Stimulated activated naive CD8-positive, alpha-beta T cell treated with anti-CD3 and anti-CD28 coated beads, Interleukin-15, Interleukin-2, amounts not matched to agents 100 U/mL and 50 U/mL, for 24 hours (primary cell): ENCODE measurements at regions not wholly inside any gene's neighbourhood (a gene's known extent, or its start where the extent isn't known, plus 50 kb on each side); places are given as distances from the start of the nearest gene placed in this dataset.
"Not testable (repeated sequence)": the region's sequence is repeated elsewhere in the genome, so short reads cannot be mapped to it uniquely, and the experiment has no call there.

Source experiments
- ATAC-seq: fragments of 150-1000 bp; cut with Tn5 transposase; one replicate; pipeline ENCODE4 v1.10.0; 2021
- DNase-seq: peaks from one replicate; pipeline ENCODE4 v3.0.0; 2021

DNA sequence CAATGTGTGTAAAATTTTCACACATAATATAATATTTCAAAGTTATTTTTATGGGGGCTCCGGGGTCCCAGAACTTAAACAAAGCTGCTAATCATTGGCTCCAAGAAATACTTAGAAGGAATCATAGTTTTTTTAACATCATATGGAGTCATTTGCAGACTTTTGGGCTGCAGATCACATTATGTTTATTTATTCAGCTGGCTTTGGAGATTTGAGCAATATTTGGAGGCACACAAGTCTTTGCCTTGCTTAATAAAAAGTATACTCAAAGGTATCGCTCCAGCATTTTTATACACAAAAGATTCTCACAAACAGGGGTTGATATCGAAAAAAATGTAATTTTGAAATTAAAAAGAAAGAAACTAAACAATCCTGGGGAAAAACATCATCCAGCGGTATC is 382.5 kb upstream of the TENM3 start:
- ATAC-seq = no peak

DNA sequence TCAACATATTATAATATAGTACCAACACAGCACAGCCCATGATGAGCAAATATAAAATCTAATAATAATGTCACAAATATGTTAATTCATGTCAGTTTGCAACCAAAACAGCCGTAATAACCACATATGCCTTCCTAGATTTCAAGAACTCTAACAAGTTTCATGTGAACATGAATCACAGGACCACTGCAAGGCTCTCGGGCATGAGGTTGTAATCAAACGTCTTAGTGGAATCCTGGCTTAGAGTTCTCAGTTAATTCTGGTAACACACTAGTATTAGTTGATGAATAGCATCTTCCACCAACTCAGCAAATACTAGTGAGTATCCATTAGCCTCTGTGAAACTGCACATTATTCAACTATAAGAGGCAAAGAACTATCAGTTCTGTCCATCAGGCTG is 379.3 kb upstream of the TENM3 start:
- DNase-seq = no peak

More for the DNA sequence above, 382.5 kb upstream of the TENM3 start:
- DNase-seq = no peak

DNA sequence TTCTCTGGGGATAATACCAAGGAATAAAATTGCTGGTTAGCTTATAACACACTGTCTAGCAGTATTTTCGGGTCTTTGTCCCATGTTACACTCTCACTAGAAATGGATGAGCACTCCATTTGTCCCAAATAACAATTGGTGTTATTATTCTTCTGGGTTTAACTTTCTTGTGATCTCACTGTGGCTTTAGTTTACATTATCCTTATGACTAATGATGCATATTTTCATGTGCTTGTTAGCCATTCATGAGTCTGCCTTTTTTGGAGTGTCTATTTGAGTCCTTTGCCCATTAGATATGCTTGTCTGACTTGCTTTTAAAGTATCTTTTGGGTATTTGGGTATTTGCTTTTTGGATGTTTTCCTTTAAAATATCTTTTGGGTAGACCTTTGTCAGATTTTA is 372.9 kb upstream of the TENM3 start:
- DNase-seq (no peak), ATAC-seq (no peak)

More for the DNA sequence above, 379.3 kb upstream of the TENM3 start:
- ATAC-seq = no peak

DNA sequence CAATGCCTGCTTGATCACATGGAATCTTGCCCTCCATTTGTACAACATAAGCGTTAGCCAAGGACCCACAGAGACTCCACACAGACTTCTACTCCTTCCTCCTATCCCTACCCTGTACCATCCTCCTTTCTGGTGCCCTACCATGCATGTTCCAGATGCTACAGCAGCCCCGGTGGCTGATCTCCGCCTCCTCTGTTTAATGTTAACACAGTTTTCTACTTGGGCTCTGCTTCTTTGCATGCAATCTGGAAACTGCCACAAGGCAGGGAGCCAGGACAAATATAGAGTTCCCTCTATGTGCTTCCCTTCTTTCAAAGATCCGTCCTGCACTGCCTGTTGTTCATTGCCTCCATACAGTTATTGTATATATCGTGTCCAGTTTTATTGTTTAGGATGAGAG is 368.6 kb upstream of the TENM3 start:
- DNase-seq (no peak), ATAC-seq (no peak)

- no peak for ATAC-seq
- DNase-seq = no peak
Observed at GRCh38 chr4:181877329-181877848, 365.8 kb upstream of the TENM3 start.

DNA sequence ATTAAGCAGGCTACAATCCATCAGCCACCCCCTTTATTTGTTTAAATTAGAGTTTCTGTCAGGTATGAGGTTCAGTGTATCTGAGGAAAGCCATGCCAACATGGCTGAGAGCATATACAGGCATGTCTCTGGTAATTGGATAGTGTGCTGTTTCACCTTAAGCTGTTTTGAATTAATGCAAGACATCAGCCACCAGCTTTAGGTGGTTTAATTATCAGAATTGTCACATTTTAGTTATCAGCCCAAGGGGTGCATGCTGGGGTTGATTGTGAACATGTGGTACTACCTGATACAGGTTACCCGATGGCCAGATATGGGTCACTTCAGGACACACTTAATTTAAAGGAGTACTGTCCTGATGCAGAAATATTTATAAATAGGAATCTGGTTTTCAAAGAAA is 353.2 kb upstream of the TENM3 start:
- ATAC-seq = no peak
- DNase-seq = no peak

GRCh38 chr4:181890911-181891310 is 352.3 kb upstream of the TENM3 start:
- ATAC-seq (no peak), DNase-seq (no peak)

- no peak for DNase-seq
- ATAC-seq = no peak
Observed at GRCh38 chr4:181896614-181897013, 346.6 kb upstream of the TENM3 start.

DNA sequence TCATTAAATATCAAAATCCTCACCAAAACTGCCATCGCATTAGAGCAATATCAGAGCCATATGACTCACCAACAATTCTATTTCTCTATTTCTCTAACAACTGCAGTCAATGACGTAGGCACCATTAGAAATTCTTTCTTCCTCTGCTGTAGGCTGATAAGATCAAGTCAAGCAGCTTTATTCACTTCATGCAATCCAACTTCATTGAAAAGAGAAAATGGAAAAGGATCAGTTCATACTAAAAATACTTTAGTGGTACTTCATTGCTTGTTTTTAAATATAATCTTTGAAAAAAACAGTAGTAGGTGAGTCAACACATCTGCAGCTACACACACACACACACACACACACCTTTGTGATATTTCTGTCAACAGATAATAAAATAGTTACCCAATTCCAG is 345.3 kb upstream of the TENM3 start:
- no peak for DNase-seq

DNA sequence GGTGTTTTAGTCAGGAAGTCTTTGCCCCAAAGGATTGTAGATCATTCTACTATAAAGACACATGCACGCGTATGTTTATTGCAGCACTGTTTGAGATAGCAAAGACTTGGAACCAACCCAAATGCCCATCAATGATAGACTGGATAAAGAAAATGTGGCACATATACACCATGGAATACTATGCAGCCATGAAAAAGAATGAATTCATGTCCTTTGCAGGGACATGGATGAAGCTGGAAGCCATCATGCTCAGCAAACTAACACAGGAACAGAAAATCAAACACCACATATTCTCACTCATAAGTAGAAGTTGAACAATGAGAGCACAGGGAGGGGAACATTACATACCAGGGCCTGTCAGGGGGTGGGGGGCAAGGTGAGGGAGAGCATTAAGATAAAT is 340.8 kb upstream of the TENM3 start:
- DNase-seq, ATAC-seq: not testable (repeated sequence)

More for the DNA sequence above, 345.3 kb upstream of the TENM3 start:
- no peak for ATAC-seq

DNA sequence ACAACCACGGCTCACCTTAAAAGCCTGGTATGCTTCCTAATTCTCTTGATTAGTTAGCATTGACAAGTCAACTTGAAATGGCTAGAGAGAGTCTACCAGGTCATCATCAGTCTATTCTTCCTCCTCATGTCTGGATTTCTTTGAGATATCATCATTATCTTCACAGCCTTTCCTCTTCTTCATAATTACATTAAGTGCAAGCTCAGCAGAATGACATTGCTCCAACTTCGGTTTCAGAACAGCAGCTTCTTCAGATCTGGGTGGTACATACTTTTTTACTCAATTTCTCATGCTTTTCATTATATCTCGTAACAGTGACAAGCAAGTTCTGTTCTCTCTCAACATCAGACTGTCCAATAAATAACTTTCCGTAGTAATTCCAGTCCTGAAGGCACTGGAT is 337.5 kb upstream of the TENM3 start:
- no peak for DNase-seq
- ATAC-seq = no peak

DNA sequence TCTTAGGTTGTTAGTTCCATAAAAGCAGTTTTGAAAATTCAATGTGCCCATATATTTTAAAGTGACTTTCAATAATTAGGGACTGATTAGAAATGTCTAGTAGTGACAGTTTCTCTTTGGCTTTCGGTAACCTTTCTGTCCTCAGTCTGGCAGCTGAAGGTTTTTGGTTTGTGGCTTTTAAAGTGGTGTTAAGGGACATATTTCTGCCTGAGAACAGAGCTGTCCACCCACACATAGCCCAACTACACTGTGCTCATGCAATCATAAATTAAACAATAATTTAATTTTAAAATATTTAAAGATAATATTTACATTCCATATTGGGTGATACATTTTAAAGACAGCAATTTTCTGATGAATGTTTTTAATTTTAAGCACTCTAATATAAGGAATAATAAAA is 335.0 kb upstream of the TENM3 start:
- no peak for DNase-seq
- no peak for ATAC-seq

DNA sequence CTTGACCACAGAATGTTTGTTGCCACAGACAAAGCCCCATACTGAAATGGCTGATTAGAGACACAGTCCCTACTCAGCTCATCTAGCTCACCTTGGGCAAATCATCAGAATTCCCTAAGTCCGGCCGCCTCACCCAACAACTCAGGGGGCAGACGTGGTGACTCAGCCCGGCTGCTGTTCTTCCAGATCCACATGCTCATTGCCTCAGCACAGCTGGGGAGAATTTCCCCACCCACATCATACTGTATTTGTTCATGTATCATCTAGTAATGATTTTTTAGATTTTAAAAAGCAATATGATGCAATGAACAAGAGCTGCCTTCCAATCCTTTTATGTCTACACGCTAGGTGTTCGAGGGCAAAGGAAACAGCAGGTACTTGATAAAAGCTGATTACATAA is 333.8 kb upstream of the TENM3 start:
- ATAC-seq (no peak), DNase-seq (no peak)

GRCh38 chr4:181911420-181911819 is 331.8 kb upstream of the TENM3 start:
- no peak for DNase-seq
- ATAC-seq = no peak

- ATAC-seq = no peak
- no peak for DNase-seq
Observed at GRCh38 chr4:181933471-181933870, 309.7 kb upstream of the TENM3 start.

DNA sequence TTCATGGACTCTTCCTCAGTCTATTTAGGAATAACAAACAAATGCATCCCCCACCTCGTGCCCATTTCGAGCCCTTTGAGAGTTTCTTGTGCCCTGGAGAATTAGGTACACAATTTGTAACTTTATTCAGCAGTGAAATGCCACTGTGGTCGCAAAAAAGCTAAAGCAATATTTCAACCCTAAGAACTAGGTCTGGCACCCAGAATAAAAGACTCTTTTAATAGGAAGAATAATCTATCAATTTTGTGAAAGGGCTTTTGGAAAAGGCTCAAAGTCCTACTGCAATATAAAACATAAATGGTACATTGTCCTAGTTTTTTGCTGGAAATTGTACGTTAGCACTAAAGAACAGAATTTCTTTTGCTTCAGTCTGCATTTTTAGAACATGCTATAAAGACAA is 304.6 kb upstream of the TENM3 start:
- DNase-seq = no peak
- ATAC-seq = no peak

DNA sequence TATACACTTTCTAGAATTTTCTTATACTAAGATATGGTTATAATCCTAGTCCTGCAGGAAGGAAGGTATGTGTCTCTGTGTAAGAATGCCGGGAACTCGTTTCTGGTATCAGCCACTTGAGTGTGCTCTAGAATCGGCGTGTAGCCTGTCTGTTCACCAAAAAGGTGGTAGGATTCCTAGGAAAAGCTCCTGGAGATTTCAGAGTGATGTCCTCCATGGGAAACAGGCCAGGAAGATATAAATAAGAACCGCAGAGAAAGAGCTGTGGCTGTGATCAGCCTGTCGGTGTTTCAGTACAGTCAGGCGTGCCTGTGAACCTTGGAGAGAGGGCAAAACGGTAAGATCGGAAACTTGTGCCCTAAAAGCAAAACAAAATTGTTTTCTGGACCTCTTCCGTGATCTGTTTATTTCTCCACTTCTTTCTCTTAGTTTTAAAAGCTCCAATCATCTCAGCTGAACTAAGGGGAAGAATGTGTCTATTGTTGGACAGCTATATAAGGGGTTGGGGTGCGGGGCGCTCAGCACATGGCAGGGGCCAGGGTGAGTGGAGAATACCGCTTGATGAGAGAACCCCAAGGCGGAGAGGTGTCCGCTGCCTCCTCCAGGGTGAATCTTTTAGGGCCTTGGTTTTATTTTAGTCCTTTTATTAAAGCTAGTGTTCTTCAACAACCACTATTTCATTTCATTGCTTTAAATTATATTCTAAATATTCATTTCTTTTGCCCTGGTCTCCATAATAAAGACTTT is 303.8 kb upstream of the TENM3 start:
- DNase-seq = no peak
- no peak for ATAC-seq

- ATAC-seq (no peak), DNase-seq (no peak)
Observed at GRCh38 chr4:181944527-181944926, 298.7 kb upstream of the TENM3 start.

DNA sequence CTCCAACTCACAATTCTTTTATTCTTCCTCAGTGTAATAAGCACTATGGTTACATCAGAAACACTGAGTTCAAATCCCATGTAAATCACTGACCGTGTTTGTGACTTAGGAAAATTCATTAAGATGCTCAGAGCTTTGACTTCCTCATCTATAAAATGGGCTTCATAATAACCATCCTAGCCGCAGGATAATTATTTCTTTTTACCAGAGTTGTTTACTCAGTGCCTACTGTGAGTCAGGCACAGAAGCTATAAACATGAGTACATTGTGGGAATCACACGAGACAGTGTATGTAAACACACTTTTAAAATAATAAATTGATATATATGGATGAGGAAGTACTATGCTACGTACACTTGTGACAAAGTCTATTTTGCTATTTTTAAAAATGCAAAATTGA is 296.3 kb upstream of the TENM3 start:
- ATAC-seq (no peak), DNase-seq (no peak)

- ATAC-seq = no peak
- no peak for DNase-seq
Observed at GRCh38 chr4:181948839-181949382, 294.3 kb upstream of the TENM3 start.

- DNase-seq (no peak), ATAC-seq (no peak)
Observed at GRCh38 chr4:181949704-181950312, 293.4 kb upstream of the TENM3 start.

- no peak for DNase-seq
Observed at GRCh38 chr4:181950372-181951127, 292.7 kb upstream of the TENM3 start.

GRCh38 chr4:181951265-181951664 is 291.9 kb upstream of the TENM3 start:
- DNase-seq (no peak), ATAC-seq (no peak)

More at GRCh38 chr4:181950372-181951127, 292.7 kb upstream of the TENM3 start:
- ATAC-seq = no peak
